Coronary artery (tissue), 2 donors: ENCODE measurements at regions not wholly inside any gene's neighbourhood (a gene's known extent, or its start where the extent isn't known, plus 50 kb on each side); places are given as distances from the start of the nearest gene placed in this dataset.

Experiments
- DNase-seq: peaks from one replicate; pipeline ENCODE4 v3.0.0-alpha.2; 2017; ENCODE audit warnings: low spot score
- H3K27ac ChIP-seq, 2 donors: fragments of 200-600 bp; sonication (generic); one replicate each; pipeline ENCODE4 v1.5.1; 2016 to 2019
- H3K4me3 ChIP-seq: fragments of 200-600 bp; sonication (generic); 2 replicates; pipeline ENCODE4 v1.5.1; 2016; ENCODE audit warnings: mild to moderate bottlenecking, moderate library complexity
- CTCF ChIP-seq: fragments of 200-600 bp; sonication (generic); IDR thresholded peaks from one replicate; pipeline ENCODE4 v1.5.1; 2019; ENCODE audit warnings: antibody characterized with exemption

GRCh38 chr12:118741194-118741593, 240.1 kb upstream of the SRRM4 start:
- DNase-seq = no peak
- Histone ChIP-seq H3K27ac (no peak overlapping the region), H3K4me3 (no peak overlapping the region)
- no peak for TF ChIP-seq CTCF

- TF ChIP-seq CTCF = no peak
- H3K27ac ChIP-seq = no peak overlapping the region
- DNase-seq = no peak
- H3K4me3 ChIP-seq = no peak overlapping the region
Observed at GRCh38 chr12:118742431-118742830, 238.9 kb upstream of the SRRM4 start.

- Histone ChIP-seq H3K4me3 (no peak overlapping the region), H3K27ac (no peak overlapping the region)
- no peak for TF ChIP-seq CTCF
- no peak for DNase-seq
Observed at GRCh38 chr12:118743896-118744700, 237.2 kb upstream of the SRRM4 start.

GRCh38 chr12:118746176-118746575, 235.2 kb upstream of the SRRM4 start:
- Histone ChIP-seq H3K27ac (no peak overlapping the region), H3K4me3 (no peak overlapping the region)
- no peak for TF ChIP-seq CTCF
- DNase-seq = no peak

GRCh38 chr12:118746960-118747359, 234.4 kb upstream of the SRRM4 start:
- no peak for TF ChIP-seq CTCF
- Histone ChIP-seq H3K4me3 (no peak overlapping the region), H3K27ac (no peak overlapping the region)
- no peak for DNase-seq

GRCh38 chr12:118747771-118748170, 233.6 kb upstream of the SRRM4 start:
- no peak for TF ChIP-seq CTCF
- DNase-seq = no peak
- Histone ChIP-seq H3K4me3 (no peak overlapping the region), H3K27ac (no peak overlapping the region)
